ENCODE measurements at regions not wholly inside any gene's neighbourhood (a gene's known extent, or its start where the extent isn't known, plus 50 kb on each side); places are given as distances from the start of the nearest gene placed in this dataset.

DNA sequence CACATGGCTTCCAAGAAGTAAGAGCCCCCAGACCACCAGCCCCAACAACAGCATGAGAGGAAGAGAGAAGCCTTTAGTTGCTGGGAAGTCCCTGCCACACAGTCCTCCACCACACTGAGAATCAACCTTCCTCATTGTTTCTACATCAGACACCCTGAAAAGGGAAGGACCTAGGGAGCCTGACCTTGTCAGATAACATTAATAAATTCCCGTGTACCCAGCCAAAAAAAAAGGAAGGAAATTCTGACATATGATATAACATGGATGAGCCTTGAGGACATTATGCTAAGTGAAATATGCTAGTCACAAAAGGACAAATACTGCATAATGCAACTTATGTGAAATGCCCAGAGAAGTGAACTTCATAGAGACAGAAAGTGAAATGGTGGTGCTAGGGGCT is 65.6 kb upstream of the ARHGAP29 start:
- no peak overlapping the region for H3K27ac Mint-ChIP-seq
- ChIA-PET CTCF (no interaction called here), POLR2A (no interaction called here)
- TF ChIP-seq, protein P1, sequence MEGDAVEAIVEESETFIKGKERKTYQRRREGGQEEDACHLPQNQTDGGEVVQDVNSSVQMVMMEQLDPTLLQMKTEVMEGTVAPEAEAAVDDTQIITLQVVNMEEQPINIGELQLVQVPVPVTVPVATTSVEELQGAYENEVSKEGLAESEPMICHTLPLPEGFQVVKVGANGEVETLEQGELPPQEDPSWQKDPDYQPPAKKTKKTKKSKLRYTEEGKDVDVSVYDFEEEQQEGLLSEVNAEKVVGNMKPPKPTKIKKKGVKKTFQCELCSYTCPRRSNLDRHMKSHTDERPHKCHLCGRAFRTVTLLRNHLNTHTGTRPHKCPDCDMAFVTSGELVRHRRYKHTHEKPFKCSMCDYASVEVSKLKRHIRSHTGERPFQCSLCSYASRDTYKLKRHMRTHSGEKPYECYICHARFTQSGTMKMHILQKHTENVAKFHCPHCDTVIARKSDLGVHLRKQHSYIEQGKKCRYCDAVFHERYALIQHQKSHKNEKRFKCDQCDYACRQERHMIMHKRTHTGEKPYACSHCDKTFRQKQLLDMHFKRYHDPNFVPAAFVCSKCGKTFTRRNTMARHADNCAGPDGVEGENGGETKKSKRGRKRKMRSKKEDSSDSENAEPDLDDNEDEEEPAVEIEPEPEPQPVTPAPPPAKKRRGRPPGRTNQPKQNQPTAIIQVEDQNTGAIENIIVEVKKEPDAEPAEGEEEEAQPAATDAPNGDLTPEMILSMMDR (IDR thresholded peaks at IDR 0.05) = no peak
- no peak overlapping the region for H3K4me3 Mint-ChIP-seq
- intact Hi-C loops (cut with micrococcal nuclease) = no loop called here
- DNase-seq (no peak), ATAC-seq (ENCODE audit: low read depth) (no peak)
- H3K36me3 Mint-ChIP-seq (ENCODE audit: low read depth) = no peaks in the 10 kb centered on the region
- H3K27me3 Mint-ChIP-seq = peaks cover 2% of the 10 kb centered on the region
- H3K9me3 Mint-ChIP-seq = peaks cover 2% of the 10 kb centered on the region
- no peaks in the 10 kb centered on the region for H3K4me1 Mint-ChIP-seq

DNA sequence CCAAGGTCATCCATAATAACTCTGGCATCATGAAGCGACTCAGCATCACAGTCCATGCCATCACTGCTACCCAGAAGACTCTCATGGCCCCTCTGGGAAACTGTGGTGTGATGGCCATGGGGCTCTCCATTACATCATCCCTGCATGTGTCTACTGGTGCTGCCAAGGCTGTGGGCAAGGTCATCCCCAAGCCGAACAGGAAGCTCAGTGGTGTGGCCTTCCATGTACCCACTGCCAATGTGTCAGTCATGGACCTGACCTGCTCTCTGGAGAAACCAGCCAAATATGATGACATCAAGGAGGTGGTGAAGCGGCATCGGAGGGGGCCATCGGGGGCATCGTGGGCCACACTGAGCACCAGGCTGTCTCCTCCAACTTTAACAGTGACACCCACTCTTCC is 65.1 kb upstream of the ARHGAP29 start:
- Mint-ChIP-seq H3K4me3 (no peak overlapping the region), H3K4me1 (no peaks in the 10 kb centered on the region), H3K9me3 (peaks cover 2% of the 10 kb centered on the region), H3K36me3 (ENCODE audit: low read depth) (no peaks in the 10 kb centered on the region), H3K27ac (no peak overlapping the region), H3K27me3 (peaks cover 2% of the 10 kb centered on the region)
- ATAC-seq (ENCODE audit: low read depth) (no peak), DNase-seq (no peak)
- intact Hi-C loops (cut with micrococcal nuclease) = no loop called here
- POLR2A ChIA-PET = no interaction called here
- TF ChIP-seq, protein P1 (IDR thresholded peaks at IDR 0.05) = no peak
- CTCF ChIA-PET = no interaction called here

DNA sequence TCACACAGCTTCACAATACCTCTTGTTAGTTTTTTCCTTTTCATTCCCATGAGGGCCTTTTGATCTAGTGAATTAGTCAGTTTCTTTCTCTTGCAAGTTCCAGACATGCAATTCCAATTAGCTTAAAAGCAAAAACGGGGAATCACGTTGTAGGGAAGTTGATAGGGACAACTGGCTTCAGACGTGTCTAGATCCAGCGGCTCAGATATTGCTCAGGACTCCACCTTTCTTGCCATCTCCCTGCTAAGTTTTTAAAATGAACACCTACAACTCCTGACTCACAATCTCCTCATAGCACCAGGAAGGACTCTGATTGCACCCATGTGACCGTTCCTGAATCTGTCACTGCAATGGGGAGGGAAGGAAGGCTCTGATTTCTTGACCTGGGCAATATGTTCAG is 63.8 kb upstream of the ARHGAP29 start:
- H3K27me3 Mint-ChIP-seq = peaks cover 2% of the 10 kb centered on the region
- no peak for ATAC-seq (ENCODE audit: low read depth)
- POLR2A ChIA-PET = no interaction called here
- no peaks in the 10 kb centered on the region for H3K4me1 Mint-ChIP-seq
- H3K9me3 Mint-ChIP-seq = peaks cover 2% of the 10 kb centered on the region
- no peaks in the 10 kb centered on the region for H3K36me3 Mint-ChIP-seq (ENCODE audit: low read depth)
- DNase-seq = no peak
- intact Hi-C loops (cut with micrococcal nuclease) = no loop called here
- CTCF ChIA-PET = no interaction called here
- no peak overlapping the region for H3K27ac Mint-ChIP-seq
- TF ChIP-seq, protein P1 (IDR thresholded peaks at IDR 0.05) = no peak
- no peak overlapping the region for H3K4me3 Mint-ChIP-seq

DNA sequence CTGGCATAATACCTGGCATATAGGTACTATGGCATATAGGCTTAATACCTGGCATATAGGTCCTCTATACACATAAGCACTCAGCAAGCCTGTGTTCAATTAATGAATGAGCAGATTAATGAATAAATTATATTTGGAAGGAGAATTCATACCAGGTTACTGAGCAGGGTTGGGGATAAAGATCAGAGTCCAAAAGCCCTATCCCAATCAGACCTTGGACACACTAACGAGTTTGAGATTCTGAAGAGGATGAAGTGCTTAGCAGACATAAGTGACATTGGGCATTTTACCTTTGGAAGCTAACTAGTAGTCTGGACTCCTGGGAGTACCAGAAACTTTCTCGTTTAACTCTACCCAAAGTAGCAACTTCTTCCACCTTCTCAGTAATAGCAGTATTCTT is 63.3 kb upstream of the ARHGAP29 start:
- DNase-seq = no peak
- H3K9me3 Mint-ChIP-seq = peaks cover 2% of the 10 kb centered on the region

DNA sequence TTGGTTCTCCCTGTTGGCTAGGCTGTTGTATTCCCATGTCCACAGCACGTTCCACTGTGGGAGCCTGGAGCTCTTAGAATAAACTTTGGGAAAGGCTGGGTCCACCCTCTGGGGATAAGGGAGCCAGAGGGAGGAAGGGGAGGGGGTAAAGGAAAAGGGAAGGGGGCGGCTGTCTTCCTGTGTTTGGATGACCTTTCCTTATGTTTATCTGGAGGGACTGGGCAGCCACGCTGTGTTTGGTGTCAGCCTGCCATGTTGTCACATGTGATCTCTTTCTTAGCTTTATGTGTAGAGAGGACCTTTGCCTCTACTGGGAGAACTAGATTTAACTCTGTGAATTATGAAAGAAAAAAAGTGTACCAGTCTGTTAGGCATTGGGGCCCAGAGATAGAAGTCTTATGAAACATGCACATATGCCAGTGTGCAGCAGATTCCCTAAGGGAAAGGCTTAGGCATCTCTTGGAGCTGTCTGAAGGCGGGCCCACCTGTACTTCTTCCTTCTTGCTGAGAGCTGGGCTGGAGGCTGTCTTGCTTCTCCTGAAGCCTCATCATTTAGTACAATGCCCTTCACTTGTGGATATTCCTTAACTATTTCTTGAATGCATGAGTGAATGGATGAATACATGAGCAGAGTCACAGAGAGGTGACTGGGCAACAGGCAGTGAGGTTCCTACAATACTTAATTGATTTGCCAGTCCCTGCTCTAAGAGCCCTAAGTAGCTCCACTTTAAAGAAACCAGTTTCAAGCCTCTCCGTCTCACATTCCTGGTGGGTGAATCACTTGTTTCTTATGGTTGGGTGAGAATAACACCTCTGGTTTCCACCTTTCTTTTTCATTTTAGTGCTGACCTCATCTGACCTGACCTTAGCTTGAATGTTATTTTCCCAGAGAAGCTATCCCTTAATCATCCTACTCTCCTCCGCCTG is 62.5 kb upstream of the ARHGAP29 start:
- TF ChIP-seq, protein P1 (IDR thresholded peaks at IDR 0.05) = no peak
- DNase-seq = no peak
- ATAC-seq (ENCODE audit: low read depth) = no peak
- peaks cover 2% of the 10 kb centered on the region for H3K9me3 Mint-ChIP-seq
- H3K36me3 Mint-ChIP-seq (ENCODE audit: low read depth) = no peaks in the 10 kb centered on the region
- ChIA-PET CTCF (no interaction called here), POLR2A (no interaction called here)
- H3K27me3 Mint-ChIP-seq = no peaks in the 10 kb centered on the region
- H3K4me3 Mint-ChIP-seq = no peak overlapping the region
- no peaks in the 10 kb centered on the region for H3K4me1 Mint-ChIP-seq
- no peak overlapping the region for H3K27ac Mint-ChIP-seq
- intact Hi-C loops (cut with micrococcal nuclease) = no loop called here

More for the DNA sequence above, 63.3 kb upstream of the ARHGAP29 start:
- no peak for ATAC-seq (ENCODE audit: low read depth)
- no peak overlapping the region for H3K27ac Mint-ChIP-seq
- TF ChIP-seq, protein P1 (IDR thresholded peaks at IDR 0.05) = no peak
- H3K36me3 Mint-ChIP-seq (ENCODE audit: low read depth) = no peaks in the 10 kb centered on the region
- H3K4me3 Mint-ChIP-seq = no peak overlapping the region
- CTCF ChIA-PET = no interaction called here
- intact Hi-C loops (cut with micrococcal nuclease) = no loop called here
- no peaks in the 10 kb centered on the region for H3K27me3 Mint-ChIP-seq
- POLR2A ChIA-PET = no interaction called here
- no peaks in the 10 kb centered on the region for H3K4me1 Mint-ChIP-seq
